HepG2 (cell line): ENCODE measurements at regions not wholly inside any gene's neighbourhood (a gene's known extent, or its start where the extent isn't known, plus 50 kb on each side); places are given as distances from the start of the nearest gene placed in this dataset.

Experiments
- ATAC-seq: fragments of 200-7000 bp; cut with Tn5 transposase; 3 replicates; pipeline ENCODE4 v1.9.1; 2020; ENCODE audit warnings: mild to moderate bottlenecking, moderate library complexity
- BruUV-seq: library from RNA; stranded (reverse); fragments of 400-500 nt; replicated peaks from 2 replicates; lab custom pipeline; 2021; lab: Mats Ljungman, UMichigan
- CTCF ChIA-PET: fragments of 300-600 bp; formaldehyde crosslinking; extraction: SDS; loops from one replicate; lab custom pipeline; 2021; ENCODE audit warnings: low total read pairs, inconsistent platforms, low intra/inter-chr PET ratio; lab: Yijun Ruan, JAX
- POLR2A ChIA-PET: fragments of 350-600 bp; sonication (Branson Sonifier 250); formaldehyde crosslinking; loops from one replicate; lab custom pipeline; 2020; ENCODE audit warnings: antibody characterized with exemption, inconsistent platforms; lab: Yijun Ruan, JAX
- DNase-seq: peaks from one replicate; pipeline ENCODE4 v3.0.0-alpha.2; 2015; ENCODE audit warnings: low spot score
- FAIRE-seq: peaks from 3 replicates; lab custom pipeline; 2011; peaks lifted over from hg19 to GRCh38; lab: Jason Lieb, UNC
- H2AFZ ChIP-seq: one replicate; pipeline ENCODE4 v1.6.1; 2011; ENCODE audit warnings: low read length, inconsistent platforms
- H3K27ac ChIP-seq: fragments of 300-600 bp; 3 replicates; pipeline ENCODE4 v1.8.0; 2011; ENCODE audit warnings: mixed run types, mild to moderate bottlenecking, mixed read lengths, low read length, inconsistent platforms; ENCODE audit not compliant: insufficient read depth; ENCODE audit errors: extremely low read length
- H3K27me3 ChIP-seq, 2 experiments: fragments of 200-600 bp in 1 of 2; 2 replicates in 1 of 2; 3 replicates in 1 of 2; pipeline versions ENCODE4 v1.6.0 to v1.8.0; 2011; ENCODE audit warnings: low read length in 2 of 2, mild to moderate bottlenecking in 2 of 2, moderate library complexity in 2 of 2, inconsistent platforms in 1 of 2; ENCODE audit not compliant: insufficient read depth in 2 of 2, control insufficient read depth in 1 of 2
- H3K36me3 ChIP-seq, 2 experiments: fragments of 200-600 bp in 1 of 2; replicated peaks in 1 of 2; 2 replicates in 1 of 2; 3 replicates in 1 of 2; pipeline versions ENCODE4 v1.5.1 to v1.8.0; 2011; ENCODE audit warnings: low read length in 2 of 2, inconsistent platforms in 1 of 2; ENCODE audit not compliant: insufficient read depth in 2 of 2, control insufficient read depth in 1 of 2
- H3K4me1 ChIP-seq: 2 replicates; pipeline ENCODE4 v1.5.1; 2012; ENCODE audit warnings: low read length, inconsistent platforms; ENCODE audit not compliant: insufficient read depth
- H3K4me2 ChIP-seq: 2 replicates; pipeline ENCODE4 v1.6.0; 2011; ENCODE audit warnings: low read depth, low read length, inconsistent platforms
- H3K4me3 ChIP-seq, 3 experiments: fragments of 200-600 bp in 1 of 3; sonication (generic), shearing (Covaris generic) in 1 of 3; replicated peaks in 1 of 3; 2 replicates each; pipeline ENCODE4 v1.5.1; 2011 to 2016; ENCODE audit warnings: low read length in 3 of 3, inconsistent platforms in 2 of 3, low read depth in 2 of 3, mild to moderate bottlenecking in 2 of 3, control low read depth in 1 of 3, mixed read lengths in 1 of 3; ENCODE audit not compliant: insufficient read depth in 1 of 3
- H3K79me2 ChIP-seq: one replicate; pipeline ENCODE4 v1.6.1; 2011; ENCODE audit warnings: low read length, inconsistent platforms; ENCODE audit not compliant: insufficient read depth
- H3K9ac ChIP-seq: 2 replicates; pipeline ENCODE4 v1.6.0; 2011; ENCODE audit warnings: mild to moderate bottlenecking, low read depth, low read length, inconsistent platforms; ENCODE audit not compliant: insufficient read depth
- H3K9me3 ChIP-seq: 2 replicates; pipeline ENCODE4 v1.5.1; 2012; ENCODE audit warnings: mild to moderate bottlenecking, low read length
- H4K20me1 ChIP-seq: 2 replicates; pipeline ENCODE4 v1.6.0; 2011; ENCODE audit warnings: inconsistent platforms, mild to moderate bottlenecking, low read length, moderate library complexity; ENCODE audit not compliant: insufficient read depth
- MXD4 ChIP-seq: IDR thresholded peaks from 2 replicates; pipeline ENCODE4 v1.6.1; 2016; ENCODE audit warnings: mild to moderate bottlenecking, missing biosample characterization, missing genetic modification reagents
- NONO ChIP-seq, 2 experiments: fragments of 450-650 bp in 1 of 2; sonication (generic) in 1 of 2; formaldehyde crosslinking in 1 of 2; IDR thresholded peaks in 1 of 2; conservative IDR thresholded peaks in 1 of 2; 2 replicates each; pipeline versions ENCODE4 v1.6.1 to v1.8.0; 2017 to 2022; ENCODE audit warnings: mild to moderate bottlenecking in 1 of 2, missing genetic modification reagents in 1 of 2, moderate library complexity in 1 of 2
- PHF8 ChIP-seq: sonication (generic); formaldehyde crosslinking; IDR thresholded peaks from 2 replicates; pipeline ENCODE4 v1.5.0; 2020; ENCODE audit warnings: missing genetic modification reagents
- PRDM4 ChIP-seq: sonication (generic); formaldehyde crosslinking; IDR thresholded peaks from 2 replicates; pipeline ENCODE4 v1.9.0; 2021; ENCODE audit warnings: missing genetic modification reagents, borderline replicate concordance
- SSRP1 ChIP-seq: IDR thresholded peaks from 2 replicates; pipeline ENCODE4 v1.6.1; 2016; ENCODE audit warnings: control low read depth
- ZNF333 ChIP-seq: sonication (generic); formaldehyde crosslinking; IDR thresholded peaks from 2 replicates; pipeline ENCODE4 v1.4.0; 2020; ENCODE audit warnings: mild to moderate bottlenecking, missing genetic modification reagents, borderline replicate concordance
- ZNF562 ChIP-seq: sonication (generic); formaldehyde crosslinking; IDR thresholded peaks from 2 replicates; pipeline ENCODE4 v1.8.0; 2022; ENCODE audit warnings: missing genetic modification reagents, borderline replicate concordance
- ZNF574 ChIP-seq: sonication (generic); formaldehyde crosslinking; IDR thresholded peaks from 2 replicates; pipeline ENCODE4 v1.4.0; 2020; ENCODE audit warnings: missing genetic modification reagents
- ZZZ3 ChIP-seq: sonication (generic); formaldehyde crosslinking; IDR thresholded peaks from 2 replicates; pipeline ENCODE4 v1.4.0; 2020; ENCODE audit warnings: missing genetic modification reagents, mild to moderate bottlenecking, borderline replicate concordance
- WGBS: methylation state at CpG from one replicate; pipeline ENCODE4 v1.1.6; 2017; ENCODE audit warnings: low lambda C conversion rate; 5-methylcytosine and 5-hydroxymethylcytosine counted together
- in situ Hi-C: cut with HindIII; loops from 2 replicates; pipeline ENCODE4 v1.10.0; 2017; ENCODE audit warnings: low pct_unique_long_range_greater_than_20kb; ENCODE audit not compliant: extremely low pct_ligation_motif_present
- intact Hi-C: fragments of 100-400 bp; cut with micrococcal nuclease; formaldehyde crosslinking; loops from one replicate; pipeline ENCODE4 v1.10.0; 2022; ENCODE audit not compliant: unreplicated experiment

- TF ChIP-seq PRDM4 (CRISPR knock-in tag), result no peak
- TF ChIP-seq, all 625 proteins: peak for 0
These were observed 103.9 kb upstream of the SYT6 start (continued) for GRCh38 chr1:114257554-114257953.

GRCh38 chr1:114253900-114254299, 100.2 kb upstream of the SYT6 start:
- no peak overlapping the region for H3K4me3 ChIP-seq
- TF ChIP-seq ZZZ3 (no peak), SSRP1 (CRISPR knock-in tag) (no peak), ZNF333 (no peak), PHF8 (CRISPR knock-in tag) (no peak), NONO (IDR thresholded peaks at IDR 0.05) (no peak), NONO (CRISPR knock-in tag; conservative IDR thresholded peaks at IDR 0.05) (no peak), ZNF574 (CRISPR knock-in tag) (no peak), MXD4 (CRISPR knock-in tag) (no peak), ZNF562 (CRISPR knock-in tag) (no peak)
- TF ChIP-seq, all 625 proteins: peak for 0
- Histone ChIP-seq H3K36me3 (no peaks in the 10 kb centered on the region), H3K79me2 (no peaks in the 10 kb centered on the region), H3K4me2 (no peak overlapping the region), H3K9me3 (no peaks in the 10 kb centered on the region), H3K9ac (no peak overlapping the region), H3K27me3 (0 out of 5 replicates have a peak, but pooled peaks cover 0 to 8% of the 10 kb centered on the region in 2 experiments), H3K27ac (no peak overlapping the region), H2AFZ (no peak overlapping the region), H4K20me1 (no peaks in the 10 kb centered on the region), H3K4me1 (no peaks in the 10 kb centered on the region)
- in situ Hi-C loops (no loop called here), intact Hi-C loops (no loop called here)
- DNase-seq, result no peak
- ChIA-PET CTCF (no interaction called here), POLR2A (no interaction called here)
- FAIRE-seq, result no peak
- ATAC-seq, result no peak
- WGBS, result 0% methylated on average over 1 of the region's 1 CpG
- no TSS peak for BruUV-seq
